ENCODE measurements at regions not wholly inside any gene's neighbourhood (a gene's known extent, or its start where the extent isn't known, plus 50 kb on each side); places are given as distances from the start of the nearest gene placed in this dataset.

DNA sequence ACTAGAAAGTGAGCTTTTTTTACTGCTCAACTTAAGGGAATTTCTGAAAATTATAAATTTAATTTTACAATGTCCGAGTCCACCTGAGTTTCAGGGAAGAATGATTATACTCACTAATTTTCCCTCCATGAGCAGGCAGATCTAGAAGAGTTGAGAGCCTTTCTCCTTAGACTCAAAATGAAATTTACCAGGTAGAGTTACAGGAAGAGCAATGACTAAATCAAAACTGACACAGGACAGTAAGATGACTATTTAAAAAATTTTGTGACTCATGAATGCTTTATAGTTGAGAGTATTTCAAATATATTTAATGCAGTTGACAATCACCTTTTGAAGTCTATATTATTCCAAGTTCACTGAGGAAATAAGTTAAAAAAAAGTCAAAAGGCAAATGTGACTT lies 198.1 kb upstream of the NRSN1 start:
- DNase-seq (ENCODE audit: extremely low read depth, low read depth), result no peak

DNA sequence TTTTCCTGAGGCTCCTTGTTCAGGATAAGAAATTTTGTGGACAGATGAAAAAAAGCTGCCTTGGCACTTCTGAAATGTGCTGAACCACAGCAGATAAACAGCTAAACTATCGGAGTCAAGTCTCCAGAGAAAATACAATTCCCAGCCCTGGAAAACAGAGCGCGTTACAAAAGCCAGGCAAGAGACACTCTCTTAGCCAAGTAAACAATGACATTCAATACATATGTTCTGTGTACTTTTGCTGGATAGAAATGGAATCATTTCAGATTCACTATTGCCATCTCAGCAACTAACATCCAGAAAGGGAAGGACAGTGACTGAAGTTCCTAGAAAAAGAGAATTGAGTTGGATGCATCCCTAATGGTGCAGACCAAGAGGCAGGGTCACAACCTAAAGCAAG lies 196.8 kb upstream of the NRSN1 start:
- no peak for DNase-seq (ENCODE audit: extremely low read depth, low read depth)

DNA sequence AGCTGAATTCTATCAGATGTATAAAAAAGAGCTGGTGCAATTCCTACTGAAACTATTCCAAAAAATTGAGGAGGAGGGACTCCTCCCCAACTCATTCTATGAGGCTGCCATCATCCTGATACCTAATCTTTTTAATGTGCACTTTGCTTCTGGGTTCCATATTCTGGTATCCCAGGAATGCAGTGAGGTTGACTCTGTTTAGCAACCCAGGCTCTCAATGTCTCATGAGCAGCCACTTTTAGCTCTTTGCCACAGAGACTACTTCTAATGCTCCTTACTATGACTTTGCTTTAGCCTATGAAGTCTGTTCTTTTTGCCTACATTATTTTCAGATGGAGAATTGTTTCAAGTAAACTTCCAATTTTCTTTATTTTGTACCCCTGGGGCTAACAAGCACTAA lies 185.5 kb upstream of the NRSN1 start:
- no peak for DNase-seq (ENCODE audit: extremely low read depth, low read depth)

DNA sequence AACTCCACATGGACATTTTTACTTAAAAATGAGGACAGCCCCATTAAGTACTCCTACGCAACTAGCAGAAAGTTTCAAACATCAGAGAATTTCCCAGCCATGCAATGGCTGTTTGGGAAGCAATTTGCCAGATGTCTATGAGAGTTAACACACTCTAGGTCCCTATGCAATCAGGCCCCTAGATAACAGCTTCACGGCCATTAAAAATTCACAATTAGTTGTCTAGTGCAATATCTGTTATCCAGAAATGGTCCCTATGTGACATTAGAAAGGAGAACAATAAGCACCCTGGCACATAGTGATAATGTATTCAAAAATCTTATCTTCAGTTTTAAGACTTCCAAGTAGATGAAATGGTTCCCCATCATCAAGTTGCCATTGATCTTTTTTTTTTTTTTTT lies 174.3 kb upstream of the NRSN1 start:
- no peak for DNase-seq (ENCODE audit: extremely low read depth, low read depth)

GRCh38 chr6:23952245-23952644 lies 173.8 kb upstream of the NRSN1 start:
- DNase-seq (ENCODE audit: extremely low read depth, low read depth), result no peak

- DNase-seq (ENCODE audit: extremely low read depth, low read depth), result no peak
These were observed 172.0 kb upstream of the NRSN1 start for GRCh38 chr6:23953976-23954375.

DNA sequence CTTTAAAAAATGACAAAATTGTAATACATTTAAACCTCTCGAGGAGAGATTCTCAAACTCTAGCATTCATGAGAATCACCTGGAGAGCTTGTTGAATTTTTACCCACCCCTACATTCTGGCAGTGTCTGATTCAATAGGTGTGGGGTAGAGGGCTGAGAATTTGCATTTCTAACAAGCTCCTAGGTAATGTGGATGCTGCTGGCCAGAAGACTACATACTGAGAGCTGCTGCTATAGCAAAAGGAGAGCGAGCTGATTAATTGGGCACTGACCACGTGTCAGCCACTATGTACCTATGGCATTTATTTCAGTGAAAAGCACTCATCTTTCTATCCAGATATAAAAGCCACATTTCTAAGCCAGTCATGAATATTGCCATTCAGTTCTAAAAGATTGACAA lies 169.0 kb upstream of the NRSN1 start:
- no peak for DNase-seq (ENCODE audit: extremely low read depth, low read depth)

GRCh38 chr6:23964865-23965264 lies 161.2 kb upstream of the NRSN1 start:
- no peak for DNase-seq (ENCODE audit: extremely low read depth, low read depth)

DNA sequence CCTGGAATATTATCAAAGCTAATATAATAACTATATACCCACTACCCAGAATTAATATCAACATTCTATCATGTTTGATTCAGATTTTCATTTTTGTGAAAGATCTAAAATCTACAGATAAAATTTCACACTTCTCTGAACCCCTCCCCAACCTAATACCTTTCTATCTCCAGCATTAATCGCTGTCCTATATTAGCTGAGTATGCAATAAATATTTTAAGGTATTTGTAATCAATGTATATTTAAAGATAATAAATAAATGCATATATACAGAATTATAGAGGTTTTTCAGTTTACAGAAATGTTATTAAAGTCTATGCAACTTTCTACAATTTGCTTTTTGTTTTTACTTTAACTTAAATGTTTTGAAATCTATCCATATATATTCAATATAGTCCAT lies 156.7 kb upstream of the NRSN1 start:
- no peak for DNase-seq (ENCODE audit: extremely low read depth, low read depth)

- DNase-seq (ENCODE audit: extremely low read depth, low read depth), result no peak
These were observed 148.3 kb upstream of the NRSN1 start for GRCh38 chr6:23977706-23978105.

- no peak for DNase-seq (ENCODE audit: extremely low read depth, low read depth)
These were observed 145.1 kb upstream of the NRSN1 start for GRCh38 chr6:23980965-23981364.

DNA sequence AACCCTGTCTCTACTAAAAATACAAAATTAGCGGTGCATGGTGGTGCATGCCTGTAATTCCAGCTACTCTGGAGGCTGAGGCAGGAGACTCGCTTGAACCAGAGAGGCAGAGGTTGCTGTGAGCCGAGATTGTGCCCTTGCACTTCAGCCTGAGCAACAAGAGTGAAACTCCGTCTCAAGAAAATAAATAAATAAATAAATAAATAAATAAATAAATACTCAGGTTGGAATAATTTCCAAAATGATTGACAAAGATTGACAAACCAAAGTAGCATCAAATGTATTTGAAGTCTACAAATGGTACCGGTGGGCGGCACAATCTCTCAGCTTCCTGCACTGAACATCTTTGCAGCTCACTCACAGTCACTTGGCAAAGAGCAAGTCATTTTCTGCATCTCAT lies 144.1 kb upstream of the NRSN1 start:
- no peak for DNase-seq (ENCODE audit: extremely low read depth, low read depth)

- no peak for DNase-seq (ENCODE audit: extremely low read depth, low read depth)
These were observed 142.3 kb upstream of the NRSN1 start for GRCh38 chr6:23983735-23984134.

DNA sequence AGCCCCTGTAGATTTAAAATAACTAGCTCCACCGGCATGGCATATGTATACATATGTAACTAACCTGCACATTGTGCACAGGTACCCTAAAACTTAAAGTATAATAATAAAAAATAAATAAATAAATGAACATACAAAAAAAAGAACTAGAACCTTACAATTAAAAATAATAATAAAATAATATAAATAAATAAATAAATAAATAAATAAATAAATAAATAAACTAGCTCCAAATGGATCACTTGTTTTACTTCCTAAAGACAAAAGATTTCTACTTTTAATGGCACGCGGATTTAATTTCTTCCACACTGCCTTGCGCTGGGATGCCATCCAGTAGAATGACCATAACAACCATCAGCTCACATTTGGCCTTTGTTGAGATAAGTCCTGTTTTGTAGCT lies 141.0 kb upstream of the NRSN1 start:
- DNase-seq (ENCODE audit: extremely low read depth, low read depth), result no peak

GRCh38 chr6:23989885-23990533 lies 136.0 kb upstream of the NRSN1 start:
- DNase-seq (ENCODE audit: extremely low read depth, low read depth), result no peak

DNA sequence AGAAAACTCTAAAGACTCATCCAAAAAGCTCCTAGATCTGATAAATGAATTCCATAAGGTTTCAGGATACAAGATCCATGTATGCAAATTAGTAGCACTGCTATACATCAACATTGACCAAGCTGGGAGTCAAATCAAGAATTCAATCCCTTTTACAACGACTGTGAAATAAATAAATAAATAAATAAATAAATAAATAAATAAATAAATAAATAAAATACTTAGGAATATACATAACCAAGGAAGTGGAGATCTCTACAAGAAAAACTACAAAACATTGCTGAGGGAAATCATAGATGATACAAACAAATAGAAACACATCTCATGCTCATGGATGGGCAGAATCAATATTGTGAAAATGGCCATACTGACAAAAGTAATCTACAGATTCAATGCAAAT lies 132.0 kb upstream of the NRSN1 start:
- no peak for DNase-seq (ENCODE audit: extremely low read depth, low read depth)

- no peak for DNase-seq (ENCODE audit: extremely low read depth, low read depth)
These were observed 122.0 kb upstream of the NRSN1 start for GRCh38 chr6:24004062-24004461.

GRCh38 chr6:24004659-24005058 lies 121.4 kb upstream of the NRSN1 start:
- no peak for DNase-seq (ENCODE audit: extremely low read depth, low read depth)

DNA sequence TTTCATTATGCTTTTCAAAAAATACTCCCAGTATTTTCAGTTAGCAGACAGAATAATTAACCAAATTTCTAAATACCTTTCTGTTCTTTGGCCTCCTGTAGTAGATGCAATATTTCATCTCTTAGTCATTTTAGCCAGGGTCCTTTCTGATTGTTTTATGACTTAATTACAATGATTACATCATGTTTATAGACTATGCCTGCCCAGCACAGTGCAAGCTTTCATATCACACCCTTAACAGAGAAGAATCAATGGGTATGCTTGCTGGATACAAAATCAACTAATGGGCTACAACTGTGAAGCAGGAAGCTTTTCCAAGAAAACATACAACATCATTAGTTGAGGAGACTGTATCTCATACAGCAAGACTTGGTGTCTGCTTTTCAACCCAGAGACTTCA lies 119.8 kb upstream of the NRSN1 start:
- DNase-seq (ENCODE audit: extremely low read depth, low read depth), result no peak

DNA sequence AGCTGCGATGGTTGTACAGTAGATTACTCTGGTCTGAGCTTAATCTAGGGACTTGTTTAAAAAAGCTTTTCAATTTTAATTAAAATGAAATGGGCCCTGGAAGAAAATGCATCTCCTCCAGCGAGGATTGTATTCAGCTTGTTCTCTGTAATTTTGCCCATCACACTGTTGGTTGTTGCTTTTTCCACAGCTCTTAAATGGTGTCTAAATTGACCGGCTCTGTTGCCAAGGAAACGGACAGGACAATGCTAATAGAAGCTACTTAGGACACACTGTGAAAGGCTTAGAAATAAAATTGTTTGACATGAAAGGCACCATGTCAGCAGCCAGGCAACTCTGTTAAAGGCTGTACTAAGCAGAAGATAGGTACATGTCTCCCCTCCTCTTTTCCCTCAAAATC lies 116.7 kb upstream of the NRSN1 start:
- no peak for DNase-seq (ENCODE audit: extremely low read depth, low read depth)

DNA sequence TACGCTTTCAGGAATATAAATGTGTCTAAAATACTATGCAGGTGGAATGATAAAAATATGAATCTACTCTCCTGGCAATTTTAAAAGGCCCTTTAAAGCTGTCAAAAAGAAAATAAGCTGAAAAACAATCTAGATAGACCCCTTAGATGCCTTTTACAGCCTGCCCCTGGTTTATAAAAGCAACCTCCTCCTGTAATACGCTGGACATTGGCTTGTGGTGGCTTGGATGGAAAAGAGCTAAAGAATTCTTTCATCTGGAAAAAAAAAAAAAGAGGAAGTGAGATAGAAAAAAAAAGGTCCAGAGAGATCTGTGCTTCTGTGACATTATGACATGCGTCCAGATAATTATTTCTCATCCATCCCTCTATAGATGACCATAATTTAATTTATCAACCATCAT lies 115.9 kb upstream of the NRSN1 start:
- no peak for DNase-seq (ENCODE audit: extremely low read depth, low read depth)

- no peak for DNase-seq (ENCODE audit: extremely low read depth, low read depth)
These were observed 109.7 kb upstream of the NRSN1 start for GRCh38 chr6:24016286-24016685.

- DNase-seq (ENCODE audit: extremely low read depth, low read depth), result no peak
These were observed 109.2 kb upstream of the NRSN1 start for GRCh38 chr6:24016857-24017256.
